OCI-LY1 (cell line): ENCODE measurements at regions not wholly inside any gene's neighbourhood (a gene's known extent, or its start where the extent isn't known, plus 50 kb on each side); places are given as distances from the start of the nearest gene placed in this dataset.

Source experiments
- CTCF ChIP-seq: fragments of 200-600 bp; sonication (generic), shearing (Covaris generic); IDR thresholded peaks from 2 replicates; pipeline ENCODE4 v1.5.1; 2017; ENCODE audit warnings: mild to moderate bottlenecking, antibody characterized with exemption, low read length, moderate library complexity, mixed read lengths
- EZH2 ChIP-seq: fragments of 200-600 bp; sonication (generic), shearing (Covaris generic); IDR thresholded peaks from 2 replicates; pipeline ENCODE4 v1.8.0; 2017; ENCODE audit warnings: borderline replicate concordance, mixed run types, mild to moderate bottlenecking, antibody characterized with exemption, low read length, moderate library complexity, mixed read lengths

- TF ChIP-seq CTCF (no peak), EZH2 (no peak)
These were observed 91.3 kb upstream of the AKIRIN2 start for GRCh38 chr6:87793315-87793714.
